Neural progenitor cell (in vitro differentiated cells): ENCODE measurements at regions not wholly inside any gene's neighbourhood (a gene's known extent, or its start where the extent isn't known, plus 50 kb on each side); places are given as distances from the start of the nearest gene placed in this dataset.
A peak's percentile ranks its signal among the peaks of the same experiment; 100 is the strongest.

Experiments used
- DNase-seq: peaks from one replicate; pipeline ENCODE4 v3.0.0-alpha.2; 2016; ENCODE audit warnings: low spot score
- H2AFZ ChIP-seq: fragments of 200-600 bp; sonication (generic); replicated peaks from 2 replicates; pipeline ENCODE4 v1.6.1; 2016; ENCODE audit warnings: antibody characterized with exemption
- H3F3A ChIP-seq: fragments of 200-600 bp; sonication (generic); 2 replicates; pipeline ENCODE4 v1.6.1; 2016; ENCODE audit warnings: antibody characterized with exemption, low read depth
- H3K27ac ChIP-seq: fragments of 200-600 bp; sonication (generic); 2 replicates; pipeline ENCODE4 v1.5.1; 2016; ENCODE audit warnings: mild to moderate bottlenecking
- H3K27me3 ChIP-seq: fragments of 200-600 bp; sonication (generic); 2 replicates; pipeline ENCODE4 v1.6.1; 2016; ENCODE audit warnings: mild to moderate bottlenecking, moderate library complexity
- H3K36me3 ChIP-seq: fragments of 200-600 bp; sonication (generic); 2 replicates; pipeline ENCODE4 v1.5.1; 2016
- H3K4me1 ChIP-seq: fragments of 200-600 bp; sonication (generic); 2 replicates; pipeline ENCODE4 v1.6.1; 2016; ENCODE audit warnings: mixed run types
- H3K4me2 ChIP-seq: fragments of 200-600 bp; sonication (generic); 2 replicates; pipeline ENCODE4 v1.6.1; 2016
- H3K4me3 ChIP-seq: fragments of 200-600 bp; sonication (generic); 2 replicates; pipeline ENCODE4 v1.5.1; 2016
- H3K79me2 ChIP-seq: fragments of 200-600 bp; sonication (generic); 2 replicates; pipeline ENCODE4 v1.6.1; 2016; ENCODE audit warnings: low read depth
- H3K9ac ChIP-seq: fragments of 200-600 bp; sonication (generic); 2 replicates; pipeline ENCODE4 v1.6.1; 2016
- H3K9me3 ChIP-seq: fragments of 200-600 bp; sonication (generic); 2 replicates; pipeline ENCODE4 v1.5.1; 2016; ENCODE audit warnings: low read depth
- H4K20me1 ChIP-seq: fragments of 200-600 bp; sonication (generic); 2 replicates; pipeline ENCODE4 v1.6.1; 2016; ENCODE audit warnings: low read depth
- H3K27ac Mint-ChIP-seq: 3 replicates; pipeline ENCODE4 v1.8.0; 2021; ENCODE audit warnings: mixed read lengths
- H3K27me3 Mint-ChIP-seq: 2 replicates; pipeline ENCODE4 v1.8.0; 2022; ENCODE audit warnings: low read depth, mild to moderate bottlenecking, inconsistent platforms, moderate library complexity, mixed read lengths; ENCODE audit not compliant: insufficient read depth
- H3K36me3 Mint-ChIP-seq: 3 replicates; pipeline ENCODE4 v1.8.0; 2021; ENCODE audit warnings: mixed read lengths
- H3K4me1 Mint-ChIP-seq: 3 replicates; pipeline ENCODE4 v1.8.0; 2021; ENCODE audit warnings: mixed read lengths
- H3K4me3 Mint-ChIP-seq: 3 replicates; pipeline ENCODE4 v1.8.0; 2021; ENCODE audit warnings: mild to moderate bottlenecking, moderate library complexity, mixed read lengths
- H3K9me3 Mint-ChIP-seq: 3 replicates; pipeline ENCODE4 v1.8.0; 2020; ENCODE audit warnings: mixed read lengths
- EZH2 ChIP-seq: fragments of 200-600 bp; sonication (generic); IDR thresholded peaks from 2 replicates; pipeline ENCODE4 v1.6.1; 2017; ENCODE audit warnings: antibody characterized with exemption, mild to moderate bottlenecking, moderate library complexity
- EZH2phosphoT487 ChIP-seq: fragments of 200-600 bp; sonication (generic); IDR thresholded peaks from 2 replicates; pipeline ENCODE4 v1.6.1; 2017; ENCODE audit warnings: antibody characterized with exemption
- TF ChIP-seq, protein P1 (sequence below): fragments of 200-600 bp; sonication (generic); IDR thresholded peaks from 2 replicates; pipeline ENCODE4 v1.5.1; 2017; ENCODE audit warnings: antibody characterized with exemption, mild to moderate bottlenecking

DNA sequence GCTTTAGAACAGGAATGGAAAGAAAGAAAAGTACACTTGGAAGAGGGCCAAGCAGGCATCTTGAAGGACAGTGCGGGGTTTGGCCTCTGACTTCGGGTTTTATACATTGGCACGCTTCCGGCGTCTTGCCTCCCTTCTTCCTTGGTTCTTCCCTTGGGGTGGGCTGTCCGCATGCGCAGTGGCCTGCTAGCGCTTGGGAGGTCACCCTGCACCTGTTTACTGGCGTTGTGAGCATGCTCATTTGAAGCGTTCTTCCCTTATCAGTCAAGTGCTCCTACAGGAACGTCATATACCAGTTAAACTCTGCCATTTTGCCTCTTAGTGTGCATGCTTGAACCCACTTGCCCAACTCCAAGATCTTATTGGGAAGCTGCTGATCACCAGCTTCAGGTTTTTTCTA lies 230.0 kb downstream of the TTLL2 start:
- H3K4me2 ChIP-seq = no peak overlapping the region
- no peaks in the 10 kb centered on the region for H4K20me1 ChIP-seq
- no peak overlapping the region for H3K9ac ChIP-seq
- no peaks in the 10 kb centered on the region for H3K27me3 ChIP-seq
- peaks cover 4% of the 10 kb centered on the region for H3K4me1 ChIP-seq
- TF ChIP-seq EZH2phosphoT487 = no peak
- TF ChIP-seq, protein P1, sequence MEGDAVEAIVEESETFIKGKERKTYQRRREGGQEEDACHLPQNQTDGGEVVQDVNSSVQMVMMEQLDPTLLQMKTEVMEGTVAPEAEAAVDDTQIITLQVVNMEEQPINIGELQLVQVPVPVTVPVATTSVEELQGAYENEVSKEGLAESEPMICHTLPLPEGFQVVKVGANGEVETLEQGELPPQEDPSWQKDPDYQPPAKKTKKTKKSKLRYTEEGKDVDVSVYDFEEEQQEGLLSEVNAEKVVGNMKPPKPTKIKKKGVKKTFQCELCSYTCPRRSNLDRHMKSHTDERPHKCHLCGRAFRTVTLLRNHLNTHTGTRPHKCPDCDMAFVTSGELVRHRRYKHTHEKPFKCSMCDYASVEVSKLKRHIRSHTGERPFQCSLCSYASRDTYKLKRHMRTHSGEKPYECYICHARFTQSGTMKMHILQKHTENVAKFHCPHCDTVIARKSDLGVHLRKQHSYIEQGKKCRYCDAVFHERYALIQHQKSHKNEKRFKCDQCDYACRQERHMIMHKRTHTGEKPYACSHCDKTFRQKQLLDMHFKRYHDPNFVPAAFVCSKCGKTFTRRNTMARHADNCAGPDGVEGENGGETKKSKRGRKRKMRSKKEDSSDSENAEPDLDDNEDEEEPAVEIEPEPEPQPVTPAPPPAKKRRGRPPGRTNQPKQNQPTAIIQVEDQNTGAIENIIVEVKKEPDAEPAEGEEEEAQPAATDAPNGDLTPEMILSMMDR = no peak
- no peak for TF ChIP-seq EZH2
- Mint-ChIP-seq H3K4me1 (peaks cover 30% of the 10 kb centered on the region), H3K4me3 (no peak overlapping the region), H3K27ac (no peak overlapping the region), H3K36me3 (no peaks in the 10 kb centered on the region), H3K27me3 (peaks cover 5% of the 10 kb centered on the region), H3K9me3 (peaks cover 13% of the 10 kb centered on the region)
- H3K4me3 ChIP-seq = no peak overlapping the region
- H3K36me3 ChIP-seq = no peaks in the 10 kb centered on the region
- no peaks in the 10 kb centered on the region for H3K9me3 ChIP-seq
- no peak overlapping the region for H3K27ac ChIP-seq
- H3K79me2 ChIP-seq = no peaks in the 10 kb centered on the region
- H2AFZ ChIP-seq = no peak overlapping the region
- no peak for DNase-seq
- H3F3A ChIP-seq = no peaks in the 10 kb centered on the region

DNA sequence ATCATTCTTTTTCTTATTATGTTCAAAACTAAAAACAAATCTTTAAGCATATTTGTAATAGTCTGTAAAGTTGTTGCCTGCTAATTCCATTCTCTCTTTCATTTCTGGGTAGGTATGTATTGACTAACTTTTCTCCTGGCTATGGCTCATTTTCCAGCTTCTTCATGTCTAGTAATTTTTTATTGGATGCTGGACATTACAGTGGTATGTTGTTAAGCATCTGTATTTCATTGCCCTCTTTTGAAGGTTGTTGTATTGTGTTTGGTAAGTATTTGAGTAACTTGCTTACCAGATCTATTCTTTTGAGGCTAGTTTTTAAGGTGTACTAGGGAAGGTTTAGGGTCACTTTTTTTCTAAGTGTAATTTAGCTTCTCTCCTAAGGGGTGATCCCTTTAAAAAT lies 230.9 kb downstream of the TTLL2 start:
- Histone ChIP-seq H3K79me2 (no peaks in the 10 kb centered on the region), H2AFZ (no peak overlapping the region), H3K9ac (no peak overlapping the region), H4K20me1 (no peaks in the 10 kb centered on the region), H3K4me2 (no peak overlapping the region), H3K36me3 (no peaks in the 10 kb centered on the region), H3K9me3 (no peaks in the 10 kb centered on the region), H3F3A (no peaks in the 10 kb centered on the region), H3K27ac (no peak overlapping the region), H3K4me3 (no peak overlapping the region), H3K27me3 (no peaks in the 10 kb centered on the region), H3K4me1 (peaks cover 7% of the 10 kb centered on the region)
- no peaks in the 10 kb centered on the region for H3K36me3 Mint-ChIP-seq
- no peak overlapping the region for H3K27ac Mint-ChIP-seq
- H3K4me3 Mint-ChIP-seq = no peak overlapping the region
- peaks cover 5% of the 10 kb centered on the region for H3K27me3 Mint-ChIP-seq
- TF ChIP-seq EZH2 = no peak
- peaks cover 37% of the 10 kb centered on the region for H3K4me1 Mint-ChIP-seq
- peaks cover 13% of the 10 kb centered on the region for H3K9me3 Mint-ChIP-seq
- no peak for DNase-seq

DNA sequence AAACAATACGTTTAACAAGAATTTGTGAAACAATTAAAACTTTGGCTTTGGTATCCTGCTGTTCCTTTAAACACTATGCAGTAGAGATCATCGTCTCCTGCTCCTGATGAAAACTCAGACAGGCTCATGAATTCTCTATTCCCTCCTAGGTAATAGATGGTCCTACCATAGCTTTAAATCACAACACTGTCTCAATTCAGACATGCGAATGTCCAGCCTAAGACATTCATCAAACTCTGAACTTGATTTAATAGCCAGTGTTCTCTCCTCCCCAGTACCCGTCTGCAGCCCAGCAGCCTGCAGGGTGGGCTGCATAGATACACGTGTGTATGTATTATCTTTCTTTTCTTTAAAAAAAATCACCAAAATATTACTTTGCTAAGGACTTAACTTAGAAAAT lies 232.8 kb downstream of the TTLL2 start:
- DNase-seq = no peak
- no peak overlapping the region for H3K27ac ChIP-seq
- Mint-ChIP-seq H3K4me1 (peaks cover 37% of the 10 kb centered on the region), H3K36me3 (no peaks in the 10 kb centered on the region), H3K4me3 (no peak overlapping the region), H3K9me3 (peaks cover 13% of the 10 kb centered on the region), H3K27me3 (peaks cover 5% of the 10 kb centered on the region), H3K27ac (no peak overlapping the region)
- no peaks in the 10 kb centered on the region for H3K27me3 ChIP-seq
- no peak overlapping the region for H3K4me3 ChIP-seq
- peaks cover 7% of the 10 kb centered on the region for H3K4me1 ChIP-seq
- TF ChIP-seq EZH2phosphoT487 (no peak), EZH2 (no peak)
- TF ChIP-seq, protein P1 = no peak
- H3F3A ChIP-seq = no peaks in the 10 kb centered on the region
- no peak overlapping the region for H2AFZ ChIP-seq
- no peaks in the 10 kb centered on the region for H3K79me2 ChIP-seq
- H3K36me3 ChIP-seq = no peaks in the 10 kb centered on the region
- H3K9ac ChIP-seq = no peak overlapping the region
- no peak overlapping the region for H3K4me2 ChIP-seq
- no peaks in the 10 kb centered on the region for H3K9me3 ChIP-seq
- no peaks in the 10 kb centered on the region for H4K20me1 ChIP-seq

DNA sequence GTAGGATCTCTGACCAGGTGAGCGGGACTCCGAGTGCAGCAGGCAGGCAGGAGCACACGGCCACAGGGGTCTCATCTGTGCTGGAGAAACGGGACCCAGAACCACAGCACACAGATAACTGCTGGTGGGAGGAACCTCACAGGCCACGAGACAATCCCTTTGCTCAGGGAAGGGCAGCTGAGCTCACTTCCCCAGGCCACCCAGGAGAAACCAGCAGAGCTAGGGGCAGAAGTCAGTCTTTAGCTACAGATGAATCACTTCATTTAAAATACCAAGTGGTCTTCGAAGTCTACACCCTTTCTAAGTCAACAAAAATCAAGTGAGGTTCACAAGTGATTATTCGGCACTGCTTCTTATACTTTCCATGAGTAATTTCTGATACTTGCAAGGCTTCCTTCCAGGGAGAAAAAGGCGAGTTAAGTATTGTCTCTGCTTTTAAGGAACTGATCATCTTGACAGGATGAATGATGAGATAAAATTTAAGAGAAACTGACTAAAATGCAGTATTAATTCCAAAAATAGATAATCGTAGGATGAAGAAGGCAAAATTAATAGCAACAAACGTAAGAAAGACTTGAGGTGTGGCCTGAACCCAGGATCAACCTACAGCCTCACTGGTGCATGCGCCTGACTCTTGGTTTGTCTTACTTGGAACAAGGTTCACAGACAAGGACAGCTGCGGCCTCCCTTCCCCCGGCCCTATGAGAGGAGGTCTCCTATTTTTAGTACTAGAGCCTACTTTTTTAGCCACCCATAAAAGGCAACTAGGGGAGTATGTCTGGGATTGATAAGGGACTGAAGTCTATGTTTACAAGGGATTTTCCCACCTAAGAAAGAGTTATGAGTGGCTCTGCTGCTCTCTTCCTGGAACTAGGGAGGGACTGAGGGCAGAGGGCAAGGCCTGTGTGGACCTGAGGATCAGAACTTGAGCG lies 233.6 kb downstream of the TTLL2 start:
- no peaks in the 10 kb centered on the region for H4K20me1 ChIP-seq
- H3K27me3 ChIP-seq = no peaks in the 10 kb centered on the region
- peaks cover 7% of the 10 kb centered on the region for H3K4me1 ChIP-seq
- TF ChIP-seq, protein P1 = no peak
- TF ChIP-seq EZH2phosphoT487 (no peak), EZH2 (no peak)
- H3K9me3 ChIP-seq = no peaks in the 10 kb centered on the region
- Mint-ChIP-seq H3K4me1 (peaks cover 34% of the 10 kb centered on the region), H3K9me3 (peaks cover 13% of the 10 kb centered on the region), H3K36me3 (no peaks in the 10 kb centered on the region), H3K4me3 (no peak overlapping the region), H3K27ac (peak overlapping the region; percentile 9), H3K27me3 (peaks cover 5% of the 10 kb centered on the region)
- DNase-seq = no peak
- no peaks in the 10 kb centered on the region for H3K79me2 ChIP-seq
- no peak overlapping the region for H2AFZ ChIP-seq
- H3F3A ChIP-seq = no peaks in the 10 kb centered on the region
- no peak overlapping the region for H3K9ac ChIP-seq
- H3K27ac ChIP-seq = no peak overlapping the region
- H3K36me3 ChIP-seq = no peaks in the 10 kb centered on the region
- H3K4me3 ChIP-seq = no peak overlapping the region
- H3K4me2 ChIP-seq = no peak overlapping the region
